HepG2 (cell line): ENCODE measurements at regions not wholly inside any gene's neighbourhood (a gene's known extent, or its start where the extent isn't known, plus 50 kb on each side); places are given as distances from the start of the nearest gene placed in this dataset.

Experiments
- ATAC-seq: fragments of 200-7000 bp; cut with Tn5 transposase; 3 replicates; pipeline ENCODE4 v1.9.1; 2020; ENCODE audit warnings: mild to moderate bottlenecking, moderate library complexity
- BruUV-seq: library from RNA; stranded (reverse); fragments of 400-500 nt; replicated peaks from 2 replicates; lab custom pipeline; 2021; lab: Mats Ljungman, UMichigan
- CTCF ChIA-PET: fragments of 300-600 bp; formaldehyde crosslinking; extraction: SDS; loops from one replicate; lab custom pipeline; 2021; ENCODE audit warnings: low total read pairs, inconsistent platforms, low intra/inter-chr PET ratio; lab: Yijun Ruan, JAX
- POLR2A ChIA-PET: fragments of 350-600 bp; sonication (Branson Sonifier 250); formaldehyde crosslinking; loops from one replicate; lab custom pipeline; 2020; ENCODE audit warnings: antibody characterized with exemption, inconsistent platforms; lab: Yijun Ruan, JAX
- DNase-seq: peaks from one replicate; pipeline ENCODE4 v3.0.0-alpha.2; 2015; ENCODE audit warnings: low spot score
- FAIRE-seq: peaks from 3 replicates; lab custom pipeline; 2011; peaks lifted over from hg19 to GRCh38; lab: Jason Lieb, UNC
- H2AFZ ChIP-seq: one replicate; pipeline ENCODE4 v1.6.1; 2011; ENCODE audit warnings: low read length, inconsistent platforms
- H3K27ac ChIP-seq: fragments of 300-600 bp; 3 replicates; pipeline ENCODE4 v1.8.0; 2011; ENCODE audit warnings: mixed run types, mild to moderate bottlenecking, mixed read lengths, low read length, inconsistent platforms; ENCODE audit not compliant: insufficient read depth; ENCODE audit errors: extremely low read length
- H3K27me3 ChIP-seq, 2 experiments: fragments of 200-600 bp in 1 of 2; 2 replicates in 1 of 2; 3 replicates in 1 of 2; pipeline versions ENCODE4 v1.6.0 to v1.8.0; 2011; ENCODE audit warnings: low read length in 2 of 2, mild to moderate bottlenecking in 2 of 2, moderate library complexity in 2 of 2, inconsistent platforms in 1 of 2; ENCODE audit not compliant: insufficient read depth in 2 of 2, control insufficient read depth in 1 of 2
- H3K36me3 ChIP-seq, 2 experiments: fragments of 200-600 bp in 1 of 2; replicated peaks in 1 of 2; 2 replicates in 1 of 2; 3 replicates in 1 of 2; pipeline versions ENCODE4 v1.5.1 to v1.8.0; 2011; ENCODE audit warnings: low read length in 2 of 2, inconsistent platforms in 1 of 2; ENCODE audit not compliant: insufficient read depth in 2 of 2, control insufficient read depth in 1 of 2
- H3K4me1 ChIP-seq: 2 replicates; pipeline ENCODE4 v1.5.1; 2012; ENCODE audit warnings: low read length, inconsistent platforms; ENCODE audit not compliant: insufficient read depth
- H3K4me2 ChIP-seq: 2 replicates; pipeline ENCODE4 v1.6.0; 2011; ENCODE audit warnings: low read depth, low read length, inconsistent platforms
- H3K4me3 ChIP-seq, 3 experiments: fragments of 200-600 bp in 1 of 3; sonication (generic), shearing (Covaris generic) in 1 of 3; replicated peaks in 1 of 3; 2 replicates each; pipeline ENCODE4 v1.5.1; 2011 to 2016; ENCODE audit warnings: low read length in 3 of 3, inconsistent platforms in 2 of 3, low read depth in 2 of 3, mild to moderate bottlenecking in 2 of 3, control low read depth in 1 of 3, mixed read lengths in 1 of 3; ENCODE audit not compliant: insufficient read depth in 1 of 3
- H3K79me2 ChIP-seq: one replicate; pipeline ENCODE4 v1.6.1; 2011; ENCODE audit warnings: low read length, inconsistent platforms; ENCODE audit not compliant: insufficient read depth
- H3K9ac ChIP-seq: 2 replicates; pipeline ENCODE4 v1.6.0; 2011; ENCODE audit warnings: mild to moderate bottlenecking, low read depth, low read length, inconsistent platforms; ENCODE audit not compliant: insufficient read depth
- H3K9me3 ChIP-seq: 2 replicates; pipeline ENCODE4 v1.5.1; 2012; ENCODE audit warnings: mild to moderate bottlenecking, low read length
- H4K20me1 ChIP-seq: 2 replicates; pipeline ENCODE4 v1.6.0; 2011; ENCODE audit warnings: inconsistent platforms, mild to moderate bottlenecking, low read length, moderate library complexity; ENCODE audit not compliant: insufficient read depth
- ARNT2 ChIP-seq: sonication (generic); formaldehyde crosslinking; IDR thresholded peaks from 2 replicates; pipeline ENCODE4 v1.8.0; 2022; ENCODE audit warnings: mild to moderate bottlenecking, low read depth, missing genetic modification reagents, moderate library complexity
- BORCS8-MEF2B ChIP-seq: sonication (generic); formaldehyde crosslinking; IDR thresholded peaks from 2 replicates; pipeline ENCODE4 v1.8.0; 2022; ENCODE audit warnings: mild to moderate bottlenecking, missing genetic modification reagents
- KMT2B ChIP-seq: IDR thresholded peaks from 2 replicates; pipeline ENCODE4 v1.6.1; 2016; ENCODE audit warnings: missing genetic modification reagents, missing compliant biosample characterization
- RBAK ChIP-seq: sonication (generic); formaldehyde crosslinking; IDR thresholded peaks from 2 replicates; pipeline ENCODE4 v1.5.1; 2020; ENCODE audit warnings: mild to moderate bottlenecking, missing genetic modification reagents
- TAF1 ChIP-seq: sonication (generic); formaldehyde crosslinking; IDR thresholded peaks from 2 replicates; pipeline ENCODE4 v1.4.0; 2020; ENCODE audit warnings: missing genetic modification reagents
- XRCC5 ChIP-seq: fragments of 200-400 bp; formaldehyde crosslinking; optimal IDR thresholded peaks from 2 replicates; pipeline ENCODE3; 2017; ENCODE audit warnings: mild to moderate bottlenecking, low read length
- ZMAT5 ChIP-seq: sonication (generic); formaldehyde crosslinking; IDR thresholded peaks from 2 replicates; pipeline ENCODE4 v1.5.0; 2020; ENCODE audit warnings: mild to moderate bottlenecking, low read depth, missing genetic modification reagents, borderline replicate concordance
- ZNF234 ChIP-seq: sonication (generic); formaldehyde crosslinking; conservative IDR thresholded peaks from 2 replicates; pipeline ENCODE4 v1.5.1; 2020; ENCODE audit warnings: mild to moderate bottlenecking, missing genetic modification reagents
- ZNF260 ChIP-seq: sonication (generic); formaldehyde crosslinking; IDR thresholded peaks from 2 replicates; pipeline ENCODE4 v1.4.0; 2020; ENCODE audit warnings: missing genetic modification reagents, low read depth, mild to moderate bottlenecking, borderline replicate concordance
- ZNF335 ChIP-seq: sonication (generic); formaldehyde crosslinking; IDR thresholded peaks from 2 replicates; pipeline ENCODE4 v1.4.0; 2020; ENCODE audit warnings: missing genetic modification reagents
- ZNF839 ChIP-seq: sonication (generic); formaldehyde crosslinking; IDR thresholded peaks from 2 replicates; pipeline ENCODE4 v1.4.0; 2020; ENCODE audit warnings: missing genetic modification reagents, mild to moderate bottlenecking, borderline replicate concordance
- WGBS: methylation state at CpG from one replicate; pipeline ENCODE4 v1.1.6; 2017; ENCODE audit warnings: low lambda C conversion rate; 5-methylcytosine and 5-hydroxymethylcytosine counted together
- in situ Hi-C: cut with HindIII; loops from 2 replicates; pipeline ENCODE4 v1.10.0; 2017; ENCODE audit warnings: low pct_unique_long_range_greater_than_20kb; ENCODE audit not compliant: extremely low pct_ligation_motif_present
- intact Hi-C: fragments of 100-400 bp; cut with micrococcal nuclease; formaldehyde crosslinking; loops from one replicate; pipeline ENCODE4 v1.10.0; 2022; ENCODE audit not compliant: unreplicated experiment
- TF ChIP-seq, protein P1 (sequence below): sonication (generic); formaldehyde crosslinking; IDR thresholded peaks from 2 replicates; pipeline ENCODE4; 2020; ENCODE audit warnings: missing genetic modification reagents, mild to moderate bottlenecking, borderline replicate concordance

- H3K9me3 ChIP-seq, result no peaks in the 10 kb centered on the region
- no peaks in the 10 kb centered on the region for H3K36me3 ChIP-seq
- H3K27ac ChIP-seq, result no peak overlapping the region
- no peak overlapping the region for H2AFZ ChIP-seq
- in situ Hi-C loops, result loop anchor here (5.0 to 10.0 kb wide), 2 partner anchors 303 to 416 kb away; no protein-coding TSS in a partner anchor
- no peak overlapping the region for H3K4me3 ChIP-seq
- H3K79me2 ChIP-seq, result no peaks in the 10 kb centered on the region
- no peaks in the 10 kb centered on the region for H3K27me3 ChIP-seq
- intact Hi-C loops, result loop anchor here (5.0 to 10.0 kb wide), 2 partner anchors 418 to 994 kb away; no protein-coding TSS in a partner anchor
- POLR2A ChIA-PET, result no interaction called here
- ATAC-seq, result no peak
- TF ChIP-seq, protein P1, sequence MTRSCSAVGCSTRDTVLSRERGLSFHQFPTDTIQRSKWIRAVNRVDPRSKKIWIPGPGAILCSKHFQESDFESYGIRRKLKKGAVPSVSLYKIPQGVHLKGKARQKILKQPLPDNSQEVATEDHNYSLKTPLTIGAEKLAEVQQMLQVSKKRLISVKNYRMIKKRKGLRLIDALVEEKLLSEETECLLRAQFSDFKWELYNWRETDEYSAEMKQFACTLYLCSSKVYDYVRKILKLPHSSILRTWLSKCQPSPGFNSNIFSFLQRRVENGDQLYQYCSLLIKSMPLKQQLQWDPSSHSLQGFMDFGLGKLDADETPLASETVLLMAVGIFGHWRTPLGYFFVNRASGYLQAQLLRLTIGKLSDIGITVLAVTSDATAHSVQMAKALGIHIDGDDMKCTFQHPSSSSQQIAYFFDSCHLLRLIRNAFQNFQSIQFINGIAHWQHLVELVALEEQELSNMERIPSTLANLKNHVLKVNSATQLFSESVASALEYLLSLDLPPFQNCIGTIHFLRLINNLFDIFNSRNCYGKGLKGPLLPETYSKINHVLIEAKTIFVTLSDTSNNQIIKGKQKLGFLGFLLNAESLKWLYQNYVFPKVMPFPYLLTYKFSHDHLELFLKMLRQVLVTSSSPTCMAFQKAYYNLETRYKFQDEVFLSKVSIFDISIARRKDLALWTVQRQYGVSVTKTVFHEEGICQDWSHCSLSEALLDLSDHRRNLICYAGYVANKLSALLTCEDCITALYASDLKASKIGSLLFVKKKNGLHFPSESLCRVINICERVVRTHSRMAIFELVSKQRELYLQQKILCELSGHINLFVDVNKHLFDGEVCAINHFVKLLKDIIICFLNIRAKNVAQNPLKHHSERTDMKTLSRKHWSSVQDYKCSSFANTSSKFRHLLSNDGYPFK (CRISPR knock-in tag), result no peak
- TF ChIP-seq ZMAT5 (CRISPR knock-in tag) (no peak), XRCC5 (no peak), ARNT2 (CRISPR knock-in tag) (no peak), ZNF260 (CRISPR knock-in tag) (no peak), RBAK (no peak), BORCS8-MEF2B (no peak), ZNF335 (CRISPR knock-in tag) (no peak), TAF1 (CRISPR knock-in tag) (no peak), ZNF839 (CRISPR knock-in tag) (no peak), KMT2B (no peak), ZNF234 (CRISPR knock-in tag) (no peak)
- TF ChIP-seq, all 625 proteins: peak for 0
- Histone ChIP-seq H4K20me1 (no peaks in the 10 kb centered on the region), H3K9ac (no peak overlapping the region), H3K4me1 (no peaks in the 10 kb centered on the region), H3K4me2 (no peak overlapping the region)
- no peak for FAIRE-seq
- WGBS, result 4% methylated on average over 5 of the region's 9 CpGs
- no peak for DNase-seq
- BruUV-seq, result no TSS peak
- CTCF ChIA-PET, result no interaction called here
Measured at GRCh38 chr4:114389070-114389685, 209.4 kb upstream of the UGT8 start.
